ENCODE measurements at regions not wholly inside any gene's neighbourhood (a gene's known extent, or its start where the extent isn't known, plus 50 kb on each side); places are given as distances from the start of the nearest gene placed in this dataset.
"Not testable (repeated sequence)": the region's sequence is repeated elsewhere in the genome, so short reads cannot be mapped to it uniquely, and the experiment has no call there.

- DNase-seq = no peak
Measured at GRCh38 chr4:59518005-59518823, 1681.9 kb upstream of the ADGRL3 start.

- no peak for DNase-seq
Measured at GRCh38 chr4:59525885-59526284, 1674.2 kb upstream of the ADGRL3 start.

- no peak for DNase-seq
Measured at GRCh38 chr4:59535541-59535940, 1664.6 kb upstream of the ADGRL3 start.

- DNase-seq = no peak
Measured at GRCh38 chr4:59536428-59536827, 1663.7 kb upstream of the ADGRL3 start.

- DNase-seq = no peak
Measured at GRCh38 chr4:59537246-59537886, 1662.8 kb upstream of the ADGRL3 start.

GRCh38 chr4:59539401-59539800 is 1660.7 kb upstream of the ADGRL3 start:
- DNase-seq = no peak

GRCh38 chr4:59540311-59540710 is 1659.8 kb upstream of the ADGRL3 start:
- no peak for DNase-seq

GRCh38 chr4:59553063-59553720 is 1646.9 kb upstream of the ADGRL3 start:
- DNase-seq = no peak

- no peak for DNase-seq
Measured at GRCh38 chr4:59553721-59554091, 1646.4 kb upstream of the ADGRL3 start.

- not testable (repeated sequence) for DNase-seq
Measured at GRCh38 chr4:59556191-59556590, 1643.9 kb upstream of the ADGRL3 start.

- not testable (repeated sequence) for DNase-seq
Measured at GRCh38 chr4:59560141-59560648, 1639.9 kb upstream of the ADGRL3 start.

- no peak for DNase-seq
Measured at GRCh38 chr4:59565836-59566235, 1634.3 kb upstream of the ADGRL3 start.

- no peak for DNase-seq
Measured at GRCh38 chr4:59570860-59571476, 1629.2 kb upstream of the ADGRL3 start.

GRCh38 chr4:59571805-59572430 is 1628.2 kb upstream of the ADGRL3 start:
- DNase-seq = no peak

- DNase-seq = no peak
Measured at GRCh38 chr4:59583845-59584568, 1616.1 kb upstream of the ADGRL3 start.

GRCh38 chr4:59597536-59598329 is 1602.4 kb upstream of the ADGRL3 start:
- no peak for DNase-seq

- no peak for DNase-seq
Measured at GRCh38 chr4:59598330-59598618, 1601.9 kb upstream of the ADGRL3 start.

- no peak for DNase-seq
Measured at GRCh38 chr4:59608466-59608865, 1591.7 kb upstream of the ADGRL3 start.

GRCh38 chr4:59612235-59612634 is 1587.9 kb upstream of the ADGRL3 start:
- DNase-seq = no peak

GRCh38 chr4:59615316-59615715 is 1584.8 kb upstream of the ADGRL3 start:
- no peak for DNase-seq

GRCh38 chr4:59629348-59629747 is 1570.8 kb upstream of the ADGRL3 start:
- DNase-seq = no peak

- DNase-seq = no peak
Measured at GRCh38 chr4:59630235-59630634, 1569.9 kb upstream of the ADGRL3 start.

Measured in stimulated activated CD4-positive, alpha-beta T cell treated with anti-CD3 and anti-CD28 coated beads, Interleukin-4, amount 100 ng/mL, for 1 hour (primary cell).